ENCODE measurements at regions not wholly inside any gene's neighbourhood (a gene's known extent, or its start where the extent isn't known, plus 50 kb on each side); places are given as distances from the start of the nearest gene placed in this dataset.

- DNase-seq (ENCODE audit: low spot score) (no peak), ATAC-seq (no peak)
- no peak overlapping the region for H3K4me2 ChIP-seq
- H3K9me3 Mint-ChIP-seq, result no peaks in the 10 kb centered on the region
- no peaks in the 10 kb centered on the region for H3K36me3 ChIP-seq (ENCODE audit: insufficient read depth)
- no peaks in the 10 kb centered on the region; the same call in 1 of the 2 replicates for H3K4me1 ChIP-seq (ENCODE audit: insufficient read depth)
- no peak overlapping the region for H3K4me3 Mint-ChIP-seq
- no peak overlapping the region for H3K27ac ChIP-seq (ENCODE audit: low read depth)
- H3K4me1 Mint-ChIP-seq, result peaks cover 8% of the 10 kb centered on the region
- TF ChIP-seq REST (IDR thresholded peaks at IDR 0.05; ENCODE audit: unreplicated experiment) (no peak), ZNF114 (CRISPR knock-in tag; IDR thresholded peaks at IDR 0.05) (no peak), EZH2phosphoT487 (IDR thresholded peaks at IDR 0.05; ENCODE audit: unreplicated experiment) (no peak), ETS1 (IDR thresholded peaks at IDR 0.05) (no peak), POLR2AphosphoS5 (IDR thresholded peaks at IDR 0.05; ENCODE audit: low read depth) (no peak), CTCF (conservative IDR thresholded peaks at IDR 0.05; ENCODE audit: low read depth in 2 of 2) (no peak), CREB1 (CRISPR knock-in tag; IDR thresholded peaks at IDR 0.05; ENCODE audit: low read depth) (no peak), ZNF331 (CRISPR knock-in tag; IDR thresholded peaks at IDR 0.05; ENCODE audit: low read depth) (no peak), ZNF462 (CRISPR knock-in tag; IDR thresholded peaks at IDR 0.05) (no peak), EZH2 (IDR thresholded peaks at IDR 0.05; ENCODE audit: low read depth, unreplicated experiment) (no peak), STAT1 (IDR thresholded peaks at IDR 0.05; ENCODE audit: unreplicated experiment) (no peak), JUNB (IDR thresholded peaks at IDR 0.05; ENCODE audit: unreplicated experiment) (no peak), NANOG (IDR thresholded peaks at IDR 0.05; ENCODE audit: borderline replicate concordance) (no peak)
- no peaks in the 10 kb centered on the region for H3F3A ChIP-seq (replicated peaks; ENCODE audit: low read depth)
- no peaks in the 10 kb centered on the region for H3K36me3 Mint-ChIP-seq (ENCODE audit: low read depth)
- H3K79me2 ChIP-seq (replicated peaks; ENCODE audit: insufficient read depth), result no peaks in the 10 kb centered on the region
- H3K27me3 ChIP-seq (ENCODE audit: insufficient read depth), result no peaks in the 10 kb centered on the region
- H3K4me3 ChIP-seq, result no peak overlapping the region
- no peak overlapping the region for H3K27ac Mint-ChIP-seq
- H4K20me1 ChIP-seq (replicated peaks; ENCODE audit: insufficient read depth), result no peaks in the 10 kb centered on the region; the same call in 1 of the 2 replicates
- no peak overlapping the region for H2AFZ ChIP-seq
- no peaks in the 10 kb centered on the region for H3K27me3 Mint-ChIP-seq (ENCODE audit: insufficient read depth, low read depth, poor library complexity)
- H3K9me2 ChIP-seq (ENCODE audit: insufficient read depth), result no peaks in the 10 kb centered on the region
These were observed 403.0 kb downstream of the ARHGEF28 start for GRCh38 chr5:74028976-74029375.

Measured in GM23338 (cell line).